Spleen (tissue), 11 donors: ENCODE measurements at regions not wholly inside any gene's neighbourhood (a gene's known extent, or its start where the extent isn't known, plus 50 kb on each side); places are given as distances from the start of the nearest gene placed in this dataset.

Experiments
- DNase-seq: peaks from one replicate; pipeline ENCODE4 v3.0.0-alpha.2; 2020
- H3K27ac ChIP-seq, 8 donors: fragments of 200-600 bp; sonication (generic) in 7 of 8; 1 replicate in 4 of 8; 2 replicates in 4 of 8; pipeline versions ENCODE4 v1.5.0 to v1.8.0; 2016 to 2021; ENCODE audit warnings: inconsistent platforms in 4 of 8, mild to moderate bottlenecking in 4 of 8, moderate library complexity in 1 of 8
- H3K27me3 ChIP-seq, 7 donors: fragments of 200-600 bp; sonication (generic) in 6 of 7; replicated peaks in 1 of 7; 1 replicate in 4 of 7; 2 replicates in 3 of 7; pipeline versions ENCODE4 v1.5.0 to v1.8.0; 2016 to 2021; ENCODE audit warnings: inconsistent platforms in 3 of 7, mild to moderate bottlenecking in 1 of 7
- H3K36me3 ChIP-seq, 6 donors: fragments of 200-600 bp; sonication (generic) in 5 of 6; 1 replicate in 4 of 6; 2 replicates in 2 of 6; pipeline versions ENCODE4 v1.5.0 to v1.8.0; 2016 to 2021; ENCODE audit warnings: inconsistent platforms in 2 of 6
- H3K4me1 ChIP-seq, 6 donors: fragments of 200-600 bp; sonication (generic) in 5 of 6; 1 replicate in 3 of 6; 2 replicates in 3 of 6; pipeline versions ENCODE4 v1.5.0 to v1.8.0; 2016 to 2021; ENCODE audit warnings: inconsistent platforms in 3 of 6
- H3K4me3 ChIP-seq, 8 donors: fragments of 200-600 bp; sonication (generic) in 7 of 8; 1 replicate in 4 of 8; 2 replicates in 4 of 8; pipeline versions ENCODE4 v1.5.0 to v1.8.0; 2016 to 2021; ENCODE audit warnings: inconsistent platforms in 4 of 8, mild to moderate bottlenecking in 4 of 8, moderate library complexity in 2 of 8
- H3K9me3 ChIP-seq, 8 donors: fragments of 200-600 bp; sonication (generic) in 7 of 8; 1 replicate in 4 of 8; 2 replicates in 4 of 8; pipeline versions ENCODE4 v1.5.0 to v1.8.0; 2016 to 2021; ENCODE audit warnings: inconsistent platforms in 4 of 8
- CTCF ChIP-seq, 11 experiments: fragments of 200-600 bp in 7 of 11; fragments of 450-650 bp in 4 of 11; sonication (generic) in 4 of 11; IDR thresholded peaks in 8 of 11; conservative IDR thresholded peaks in 3 of 11; 1 replicate in 7 of 11; 2 replicates in 4 of 11; pipeline versions ENCODE4 v1.4.0 to v1.8.0; 2016 to 2021; ENCODE audit warnings: antibody characterized with exemption in 11 of 11, inconsistent platforms in 4 of 11, mild to moderate bottlenecking in 1 of 11
- POLR2A ChIP-seq, 3 donors: fragments of 450-650 bp; IDR thresholded peaks; one replicate each; pipeline ENCODE4 v1.5.1; 2017; ENCODE audit warnings: antibody characterized with exemption in 3 of 3, mild to moderate bottlenecking in 1 of 3
- POLR2AphosphoS5 ChIP-seq, 3 donors: sonication (generic); formaldehyde crosslinking; IDR thresholded peaks; one replicate each; pipeline ENCODE4 v1.5.1; 2017; ENCODE audit warnings: antibody characterized with exemption in 3 of 3
- WGBS, 5 donors: extraction: QIAGEN DNeasy Blood & Tissue Kit in 3 of 5; methylation state at CpG; one replicate each; pipeline versions ENCODE4 v1.1.5 to v1.1.7; 2013 to 2018; 5-methylcytosine and 5-hydroxymethylcytosine counted together
- intact Hi-C: fragments of 100-400 bp; cut with DNase I; formaldehyde crosslinking; loops from one replicate; pipeline ENCODE4 v1.15.0; 2023; ENCODE audit warnings: low total_unique reads
- donor health status: healthy with polysubstance abuse.
- donor health status: DM: no; HTN: no; CAD: no; lungs with moderate emphysema.
- donor health status: DM: no; HTN: no; CAD: no.
- donor health status: Bipolar disorder and iron deficiency.
- donor health status: healthy.
- donor health status: DM: no; HTN: no; CAD: no.
- donor health status: DM: yes; HTN: yes; CAD: no.

- intact Hi-C loops: no loop called here
- no peak for DNase-seq
- no peak overlapping the region for H3K4me3 ChIP-seq
- H3K4me1 ChIP-seq: no peaks in the 10 kb centered on the region
- no peak for TF ChIP-seq POLR2A (IDR thresholded peaks at IDR 0.05)
- no peak for TF ChIP-seq POLR2AphosphoS5 (IDR thresholded peaks at IDR 0.05)
- TF ChIP-seq CTCF (IDR thresholded peaks at IDR 0.05 in 8 of 11, conservative IDR thresholded peaks at IDR 0.05 in 3 of 11): no peak
- peaks cover 0 to 6% (median 0%) of the 10 kb centered on the region in 8 donors for H3K9me3 ChIP-seq
- no peak overlapping the region for H3K27ac ChIP-seq
- H3K36me3 ChIP-seq: no peaks in the 10 kb centered on the region
- WGBS, 5 donors: 78 to 90% (median 86%) methylated on average over 5 of the region's 5 CpGs; no CpG with 5 or more reads in 2 of the 5 donors
- no peaks in the 10 kb centered on the region for H3K27me3 ChIP-seq
Measured at GRCh38 chrY:15749533-15750433, 1225.5 kb downstream of the NLGN4Y start.

DNA sequence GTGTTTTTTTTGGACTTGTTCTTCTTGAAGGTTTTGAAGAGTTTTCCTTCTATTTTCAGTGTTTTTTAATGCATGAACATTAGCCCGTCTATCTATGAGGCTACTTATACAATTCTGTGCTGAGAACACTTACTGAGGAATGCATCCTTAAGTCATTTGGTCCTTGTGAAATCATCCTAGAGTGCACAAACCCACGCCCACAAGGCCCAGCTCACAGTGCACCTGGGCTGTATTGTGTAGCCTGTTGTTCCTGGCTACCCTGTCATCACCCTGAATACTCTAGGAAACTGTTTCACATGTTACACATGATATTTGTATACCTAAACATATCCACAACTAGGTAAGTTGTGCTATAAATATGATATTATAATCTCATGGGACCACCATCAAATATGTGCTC lies 1226.7 kb downstream of the NLGN4Y start:
- H3K36me3 ChIP-seq: no peaks in the 10 kb centered on the region
- no peak for TF ChIP-seq POLR2A (IDR thresholded peaks at IDR 0.05)
- no peak for TF ChIP-seq CTCF (IDR thresholded peaks at IDR 0.05 in 8 of 11, conservative IDR thresholded peaks at IDR 0.05 in 3 of 11)
- no peak for TF ChIP-seq POLR2AphosphoS5 (IDR thresholded peaks at IDR 0.05)

DNA sequence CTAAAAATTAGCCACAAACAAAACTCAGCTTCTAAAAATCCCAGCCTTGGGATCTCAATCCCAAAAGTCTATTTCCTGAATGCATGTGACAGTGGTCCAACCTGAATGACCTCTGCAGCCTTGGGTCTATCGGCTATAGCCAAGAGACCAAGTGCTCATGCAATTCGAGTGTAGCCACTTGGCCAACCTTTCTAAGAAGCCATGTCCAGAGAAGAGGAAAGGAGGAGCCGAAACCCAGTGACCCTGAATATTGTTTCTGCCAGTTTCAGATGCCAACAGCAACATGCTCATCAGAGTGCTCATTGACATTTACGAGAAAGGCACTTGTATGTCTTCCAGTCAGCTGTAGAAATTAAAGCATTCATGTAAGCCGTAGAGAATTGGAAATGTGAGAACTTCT lies 1231.9 kb downstream of the NLGN4Y start:
- Histone ChIP-seq H3K9me3 (no peaks in the 10 kb centered on the region), H3K27ac (no peak overlapping the region), H3K36me3 (no peaks in the 10 kb centered on the region), H3K4me3 (no peak overlapping the region), H3K4me1 (no peaks in the 10 kb centered on the region), H3K27me3 (no peaks in the 10 kb centered on the region)
- no peak for DNase-seq
- WGBS, 5 donors: 73 to 84% (median 82%) methylated on average over 3 to 5 of the region's 5 CpGs; no CpG with 5 or more reads in 2 of the 5 donors
- TF ChIP-seq POLR2AphosphoS5 (IDR thresholded peaks at IDR 0.05): no peak
- TF ChIP-seq CTCF (IDR thresholded peaks at IDR 0.05 in 8 of 11, conservative IDR thresholded peaks at IDR 0.05 in 3 of 11): no peak
- intact Hi-C loops: no loop called here

More for the DNA sequence above, 1226.7 kb downstream of the NLGN4Y start:
- Histone ChIP-seq H3K9me3 (peaks cover 0 to 6% (median 0%) of the 10 kb centered on the region in 8 donors), H3K4me1 (no peaks in the 10 kb centered on the region), H3K27ac (no peak overlapping the region), H3K4me3 (no peak overlapping the region), H3K27me3 (no peaks in the 10 kb centered on the region)
- 60 to 66% (median 64%) methylated on average over 2 of the region's 2 CpGs; no CpG with 5 or more reads in 2 of the 5 donors for WGBS, 5 donors
- DNase-seq: no peak
- intact Hi-C loops: no loop called here

DNA sequence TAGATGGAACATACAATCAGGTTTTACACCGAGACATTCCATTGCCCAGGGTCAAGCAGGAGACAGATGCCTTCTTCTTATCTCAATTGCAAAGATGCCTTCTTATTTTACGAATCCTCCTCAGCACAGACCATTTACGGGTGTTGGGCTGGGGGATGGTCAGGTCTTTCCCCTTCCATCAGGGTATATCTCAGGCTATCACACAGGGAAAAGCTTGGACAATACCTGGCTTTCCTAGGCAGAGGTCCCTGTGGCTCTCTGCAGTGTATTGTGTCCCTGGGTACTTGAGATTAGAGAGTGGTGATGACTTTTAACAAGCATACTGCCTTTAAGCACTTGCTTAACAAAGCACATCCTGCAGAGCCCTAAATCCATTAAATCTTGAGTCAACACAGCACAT lies 1249.2 kb downstream of the NLGN4Y start:
- TF ChIP-seq CTCF (IDR thresholded peaks at IDR 0.05 in 8 of 11, conservative IDR thresholded peaks at IDR 0.05 in 3 of 11) (no peak), POLR2AphosphoS5 (IDR thresholded peaks at IDR 0.05) (no peak), POLR2A (IDR thresholded peaks at IDR 0.05) (no peak)
- intact Hi-C loops: no loop called here
- H3K36me3 ChIP-seq: no peaks in the 10 kb centered on the region
- no peaks in the 10 kb centered on the region for H3K9me3 ChIP-seq
- H3K4me3 ChIP-seq: no peak overlapping the region
- no peak overlapping the region for H3K27ac ChIP-seq
- no peak for DNase-seq
- WGBS, 5 donors: 32 to 44% (median 40%) methylated on average over 2 to 3 of the region's 3 CpGs; no CpG with 5 or more reads in 2 of the 5 donors
- H3K27me3 ChIP-seq: no peaks in the 10 kb centered on the region
- no peaks in the 10 kb centered on the region for H3K4me1 ChIP-seq
